ENCODE measurements at regions not wholly inside any gene's neighbourhood (a gene's known extent, or its start where the extent isn't known, plus 50 kb on each side); places are given as distances from the start of the nearest gene placed in this dataset.

DNA sequence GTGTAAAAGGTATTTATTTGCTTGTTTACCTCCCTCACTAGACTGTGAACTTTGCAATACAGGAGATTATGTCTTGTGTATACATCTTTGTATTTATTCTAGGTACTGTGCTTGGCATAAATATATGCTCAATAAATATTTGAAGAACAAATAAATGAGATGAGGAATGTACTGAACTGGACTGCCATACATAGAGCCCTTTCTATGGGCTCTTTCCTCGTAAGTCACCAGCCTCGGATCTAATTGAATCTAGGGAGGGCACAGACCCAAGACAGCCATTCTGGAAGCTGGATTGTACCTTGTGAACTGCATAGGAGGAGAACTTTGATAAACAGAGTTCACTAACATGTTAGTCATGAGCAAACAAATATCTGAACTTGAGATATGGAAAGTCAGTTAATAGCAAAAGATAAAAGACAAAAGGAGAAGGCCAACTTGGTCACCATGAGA is 503.9 kb downstream of the INSC start:
- no peak for TF ChIP-seq CTCF (IDR thresholded peaks at IDR 0.05; ENCODE audit: control extremely low read depth, extremely low read depth, low read depth, missing control alignments)
- DNase-seq (ENCODE audit: extremely low spot score) = no peak
- CTCF ChIA-PET = interaction anchor here (0.9 kb wide), 1 partner anchor 27 kb away, joined by 3 read pairs; no protein-coding TSS in a partner anchor
- POLR2A ChIA-PET = no interaction called here

GRCh38 chr11:15621565-15621964 is 506.8 kb downstream of the INSC start:
- POLR2A ChIA-PET = no interaction called here
- DNase-seq (ENCODE audit: extremely low spot score) = no peak
- TF ChIP-seq CTCF (IDR thresholded peaks at IDR 0.05; ENCODE audit: control extremely low read depth, extremely low read depth, low read depth, missing control alignments) = no peak
- CTCF ChIA-PET = interaction anchor here (1.2 kb wide), 1 partner anchor 200 kb away, joined by 3 read pairs; no protein-coding TSS in a partner anchor

DNA sequence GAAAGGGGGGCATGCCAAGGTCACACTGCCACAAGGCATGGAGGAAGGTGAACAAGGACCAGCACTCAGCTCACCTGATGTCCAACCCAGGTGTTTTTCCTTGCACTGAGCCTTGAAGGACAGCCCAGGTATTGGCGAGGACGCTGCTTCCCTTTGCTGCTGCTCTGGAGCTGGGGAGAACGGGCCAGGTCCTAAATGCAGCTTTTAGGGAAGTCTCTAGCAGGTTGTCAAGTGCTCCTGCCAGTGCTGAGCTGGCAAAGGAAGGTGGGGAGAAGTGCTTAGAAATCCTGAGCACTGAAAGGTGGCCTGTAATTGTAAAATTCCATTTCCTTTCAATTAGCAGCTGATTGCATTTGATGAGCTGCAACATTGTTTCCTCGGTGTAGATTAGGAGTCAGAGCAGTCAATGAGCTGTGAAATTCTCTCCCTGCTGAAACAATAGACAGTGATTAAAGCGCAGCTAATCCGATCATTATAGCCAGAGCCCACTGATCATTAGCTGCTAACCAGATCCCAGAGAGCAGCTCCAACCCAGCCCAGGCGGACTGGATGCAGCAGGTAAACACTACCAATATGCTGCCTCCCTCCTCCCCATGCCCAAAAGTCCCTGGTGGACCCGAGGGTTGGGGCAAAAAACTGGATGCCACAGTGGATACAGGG is 507.6 kb downstream of the INSC start:
- ChIA-PET CTCF (interaction anchor here (0.8 to 1.2 kb wide), 2 partner anchors 18 to 199 kb away, joined by 3 read pairs; no protein-coding TSS in a partner anchor), POLR2A (no interaction called here)
- no peak for DNase-seq (ENCODE audit: extremely low spot score)
- no peak for TF ChIP-seq CTCF (IDR thresholded peaks at IDR 0.05; ENCODE audit: control extremely low read depth, extremely low read depth, low read depth, missing control alignments)

DNA sequence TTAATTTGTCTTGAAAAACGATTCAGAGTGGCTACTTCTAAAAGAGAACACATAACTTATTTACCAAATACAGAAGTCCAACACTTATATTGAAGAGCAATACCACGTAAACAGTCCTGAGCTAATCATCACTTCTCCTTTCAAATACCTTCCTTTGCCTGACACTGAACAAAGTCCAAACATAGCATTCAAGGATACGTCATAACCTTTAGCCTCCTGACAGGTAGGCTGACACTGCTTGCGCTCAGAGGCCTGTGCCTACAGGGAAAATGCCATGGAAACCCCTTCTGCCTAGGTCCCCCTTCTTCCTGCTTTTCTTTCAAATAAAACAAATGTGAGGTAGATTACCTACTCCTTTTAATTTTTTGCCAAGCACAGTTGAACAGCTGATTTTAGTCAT is 510.0 kb downstream of the INSC start:
- CTCF ChIA-PET = interaction anchor here (1.0 to 1.1 kb wide), 3 partner anchors 11 to 25 kb away, joined by 3 to 5 read pairs (median 4); no protein-coding TSS in a partner anchor
- no peak for DNase-seq (ENCODE audit: extremely low spot score)
- TF ChIP-seq CTCF (IDR thresholded peaks at IDR 0.05; ENCODE audit: control extremely low read depth, extremely low read depth, low read depth, missing control alignments) = no peak
- POLR2A ChIA-PET = no interaction called here

DNA sequence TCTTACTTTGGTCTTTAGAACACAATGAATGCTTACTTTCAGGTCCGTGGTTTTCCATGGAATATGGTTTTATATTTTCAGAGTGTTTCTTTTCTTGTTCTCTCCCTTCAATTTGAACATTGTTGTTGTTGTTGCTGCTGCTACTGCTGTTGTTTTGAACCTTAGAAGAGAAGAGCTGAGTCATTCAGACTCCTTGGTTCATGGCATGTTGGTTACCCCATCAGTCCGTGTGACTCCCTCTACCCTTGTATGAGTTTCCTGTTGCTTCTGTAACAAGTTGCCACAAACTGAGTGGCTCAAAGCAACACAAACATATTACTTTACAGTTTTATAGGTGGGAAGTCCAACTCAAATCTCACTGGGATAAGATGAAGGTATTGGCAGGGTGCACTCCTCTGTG is 511.0 kb downstream of the INSC start:
- POLR2A ChIA-PET = no interaction called here
- DNase-seq (ENCODE audit: extremely low spot score) = no peak
- CTCF ChIA-PET = interaction anchor here (1.1 kb wide), 2 partner anchors 14 to 24 kb away, joined by 3 to 4 read pairs; no protein-coding TSS in a partner anchor
- TF ChIP-seq CTCF (IDR thresholded peaks at IDR 0.05; ENCODE audit: control extremely low read depth, extremely low read depth, low read depth, missing control alignments) = no peak

- ChIA-PET POLR2A (no interaction called here), CTCF (interaction anchor here (0.9 kb wide), 1 partner anchor 9 kb away, joined by 4 read pairs; no protein-coding TSS in a partner anchor)
- DNase-seq (ENCODE audit: extremely low spot score) = no peak
- TF ChIP-seq CTCF (IDR thresholded peaks at IDR 0.05; ENCODE audit: control extremely low read depth, extremely low read depth, low read depth, missing control alignments) = no peak
Observed at GRCh38 chr11:15627560-15627959, 512.8 kb downstream of the INSC start.
